IPS-18a (cell line): ENCODE measurements at regions not wholly inside any gene's neighbourhood (a gene's known extent, or its start where the extent isn't known, plus 50 kb on each side); places are given as distances from the start of the nearest gene placed in this dataset.
"Not testable (repeated sequence)": the region's sequence is repeated elsewhere in the genome, so short reads cannot be mapped to it uniquely, and the experiment has no call there.

Source experiments
- H3K27ac ChIP-seq: one replicate; pipeline ENCODE4 v1.5.1; 2013; ENCODE audit warnings: low read length
- H3K27me3 ChIP-seq: one replicate; pipeline ENCODE4 v1.6.1; 2013; ENCODE audit warnings: mild to moderate bottlenecking, low read length; ENCODE audit not compliant: control insufficient read depth, insufficient read depth
- H3K36me3 ChIP-seq: one replicate; pipeline ENCODE4 v1.6.1; 2013; ENCODE audit warnings: low read depth, low read length; ENCODE audit not compliant: control insufficient read depth
- H3K4me1 ChIP-seq: one replicate; pipeline ENCODE4 v1.6.1; 2013; ENCODE audit warnings: low read depth, low read length; ENCODE audit not compliant: control insufficient read depth
- H3K4me3 ChIP-seq: one replicate; pipeline ENCODE4 v1.5.1; 2013; ENCODE audit warnings: low read length
- H3K9ac ChIP-seq: one replicate; pipeline ENCODE4 v1.6.1; 2013; ENCODE audit warnings: mild to moderate bottlenecking, low read length, moderate library complexity
- H3K9me3 ChIP-seq: one replicate; pipeline ENCODE4 v1.6.1; 2013; ENCODE audit warnings: low read depth, low read length; ENCODE audit not compliant: control insufficient read depth

DNA sequence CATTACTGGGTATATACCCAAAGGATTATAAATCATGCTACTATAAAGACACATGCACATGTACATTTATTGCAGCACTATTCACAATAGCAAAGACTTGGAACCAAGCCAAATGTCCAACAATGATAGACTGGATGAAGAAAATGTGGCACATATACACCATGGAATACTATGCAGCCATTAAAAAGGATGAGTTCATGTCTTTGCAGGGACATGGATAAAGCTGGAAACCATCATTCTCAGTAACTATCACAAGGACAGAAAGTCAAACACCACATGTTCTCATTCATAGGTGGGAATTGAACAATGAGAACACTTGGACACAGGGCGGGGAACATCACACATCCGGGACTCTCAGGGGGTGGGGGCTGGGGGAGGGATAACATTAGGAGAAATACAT is 959.4 kb downstream of the KCNT2 start:
- H3K4me3 ChIP-seq, H3K27ac ChIP-seq, H3K27me3 ChIP-seq, H3K9ac ChIP-seq, H3K4me1 ChIP-seq, H3K36me3 ChIP-seq, H3K9me3 ChIP-seq: not testable (repeated sequence)

DNA sequence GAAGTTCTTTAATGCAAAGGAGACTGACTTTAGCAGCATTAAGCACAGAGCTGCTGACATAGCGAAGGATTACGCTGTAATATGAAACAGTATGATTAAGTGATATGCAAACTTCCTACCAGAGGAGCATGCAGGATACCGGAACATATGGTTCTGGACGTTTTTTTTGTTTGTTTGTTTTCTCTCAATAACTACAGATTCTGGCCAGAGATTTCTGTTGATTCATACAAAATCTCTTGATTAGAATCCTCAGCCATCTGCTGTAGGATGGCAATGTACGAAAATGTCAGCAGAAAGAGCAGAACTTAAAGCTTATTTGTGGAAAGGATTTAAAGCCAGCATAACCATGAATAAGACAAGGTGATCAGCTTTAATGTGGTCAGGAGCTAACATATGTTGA is 970.7 kb downstream of the KCNT2 start:
- no peak overlapping the region for H3K27ac ChIP-seq
- no peak overlapping the region for H3K4me3 ChIP-seq
- no peaks in the 10 kb centered on the region for H3K9me3 ChIP-seq

DNA sequence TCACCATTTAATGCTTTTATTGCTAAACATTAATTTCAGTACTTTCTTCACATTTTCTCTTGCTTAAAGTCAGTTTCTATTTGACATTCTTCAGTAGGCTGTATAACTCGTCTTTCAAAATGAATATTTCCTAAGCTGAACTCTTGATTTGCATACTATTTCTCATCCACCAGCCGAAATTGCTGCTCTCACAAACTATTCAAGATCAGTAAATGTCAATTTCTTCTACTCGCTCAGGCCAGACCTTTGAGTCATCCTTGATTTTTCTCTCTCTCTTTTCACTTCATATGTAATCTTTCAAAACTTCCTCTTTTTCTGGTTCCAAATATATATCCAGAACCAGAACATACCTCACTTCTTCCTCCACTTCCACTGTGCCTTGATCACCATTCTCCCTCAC is 990.0 kb downstream of the KCNT2 start:
- Histone ChIP-seq H3K36me3 (no peaks in the 10 kb centered on the region), H3K9ac (no peak overlapping the region), H3K27me3 (no peaks in the 10 kb centered on the region), H3K4me3 (no peak overlapping the region), H3K9me3 (no peaks in the 10 kb centered on the region), H3K27ac (no peak overlapping the region), H3K4me1 (no peaks in the 10 kb centered on the region)

More for the DNA sequence above, 970.7 kb downstream of the KCNT2 start:
- Histone ChIP-seq H3K4me1 (no peaks in the 10 kb centered on the region), H3K27me3 (no peaks in the 10 kb centered on the region), H3K9ac (no peak overlapping the region), H3K36me3 (no peaks in the 10 kb centered on the region)

DNA sequence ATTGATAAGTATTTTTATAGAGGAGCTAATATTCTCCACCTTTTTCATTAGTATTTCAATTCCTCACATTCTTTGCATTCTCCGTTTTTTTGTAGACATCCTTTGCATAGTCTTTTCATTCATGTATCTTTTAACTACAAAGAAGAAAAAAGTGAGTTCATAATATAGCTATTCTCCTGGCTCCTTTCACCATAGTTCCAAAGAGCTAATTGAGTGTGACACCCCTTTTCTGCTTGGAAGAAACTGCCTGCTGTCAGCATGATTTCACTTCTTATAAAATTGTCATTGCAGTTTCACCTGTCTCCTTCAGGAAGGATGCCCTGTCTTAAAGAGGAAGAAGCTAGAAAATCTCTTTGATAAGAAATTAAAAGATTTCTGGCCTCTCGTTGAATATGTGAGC is 991.1 kb downstream of the KCNT2 start:
- no peak overlapping the region for H3K27ac ChIP-seq
- no peaks in the 10 kb centered on the region for H3K27me3 ChIP-seq
- no peak overlapping the region for H3K4me3 ChIP-seq
- no peak overlapping the region for H3K9ac ChIP-seq
- H3K36me3 ChIP-seq = no peaks in the 10 kb centered on the region
- H3K9me3 ChIP-seq = no peaks in the 10 kb centered on the region
- H3K4me1 ChIP-seq = no peaks in the 10 kb centered on the region

DNA sequence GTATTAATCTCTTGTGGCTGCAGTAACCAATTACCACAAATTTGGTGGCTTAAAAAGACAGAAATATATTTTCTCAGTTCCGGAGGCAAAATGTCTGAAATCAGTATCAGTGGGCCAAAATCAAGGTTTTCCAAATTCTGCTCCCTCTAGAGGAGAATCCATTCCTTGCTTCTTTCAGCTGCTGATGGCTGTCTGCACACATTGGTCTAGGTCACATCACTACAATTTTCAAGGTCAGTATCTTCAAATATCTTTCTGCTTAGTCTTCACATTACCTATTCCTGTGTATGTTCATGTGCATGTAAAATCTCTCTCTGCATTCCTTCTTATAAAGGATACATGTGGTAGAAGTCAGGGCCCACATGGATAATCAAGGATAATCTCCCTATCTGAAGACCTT is 999.4 kb downstream of the KCNT2 start:
- Histone ChIP-seq H3K36me3 (no peaks in the 10 kb centered on the region), H3K9me3 (no peaks in the 10 kb centered on the region), H3K27me3 (no peaks in the 10 kb centered on the region), H3K9ac (no peak overlapping the region), H3K4me3 (no peak overlapping the region), H3K4me1 (peaks cover 4% of the 10 kb centered on the region), H3K27ac (no peak overlapping the region)

DNA sequence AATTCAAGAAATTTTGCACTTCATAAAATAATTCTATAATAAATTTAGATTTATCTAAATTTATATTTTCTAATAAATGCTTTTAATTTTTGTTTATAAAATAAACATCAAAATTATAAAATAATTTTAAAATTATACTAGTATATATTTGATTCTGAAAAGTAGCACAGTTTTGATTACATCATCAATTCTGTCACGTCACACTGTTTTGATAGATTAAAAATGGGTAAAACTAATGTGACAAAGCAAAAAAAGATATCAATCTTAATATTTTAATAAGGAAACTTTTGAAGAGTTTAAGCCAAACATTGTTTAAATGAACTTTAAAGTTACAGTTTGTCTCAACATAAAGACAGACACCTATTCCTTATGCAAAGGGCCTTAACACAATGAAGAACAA is 1001.8 kb downstream of the KCNT2 start:
- Histone ChIP-seq H3K36me3 (no peaks in the 10 kb centered on the region), H3K27ac (no peak overlapping the region), H3K27me3 (no peaks in the 10 kb centered on the region), H3K9ac (no peak overlapping the region), H3K4me1 (peaks cover 4% of the 10 kb centered on the region), H3K4me3 (no peak overlapping the region), H3K9me3 (no peaks in the 10 kb centered on the region)

DNA sequence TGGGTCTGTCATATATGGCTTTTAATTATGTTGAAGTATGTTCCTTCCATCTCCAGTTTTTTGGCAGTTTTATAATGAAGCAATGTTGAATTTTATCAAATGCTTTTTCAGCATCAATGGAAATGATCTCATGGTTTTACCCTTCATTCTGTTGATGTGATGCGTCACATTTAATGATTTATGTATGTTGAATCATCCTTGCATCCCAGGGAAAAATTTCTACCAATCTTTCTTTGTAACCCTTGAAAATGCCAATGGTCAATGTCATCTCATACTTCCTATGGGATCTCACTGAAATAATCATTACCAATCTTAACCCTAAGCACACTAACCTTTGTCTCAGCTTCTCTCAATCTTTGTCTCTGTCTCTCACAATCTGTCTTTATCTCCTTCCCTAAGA is 1004.0 kb downstream of the KCNT2 start:
- Histone ChIP-seq H3K27me3 (no peaks in the 10 kb centered on the region), H3K27ac (no peak overlapping the region), H3K36me3 (no peaks in the 10 kb centered on the region), H3K9ac (no peak overlapping the region), H3K9me3 (no peaks in the 10 kb centered on the region), H3K4me1 (peaks cover 4% of the 10 kb centered on the region), H3K4me3 (no peak overlapping the region)

DNA sequence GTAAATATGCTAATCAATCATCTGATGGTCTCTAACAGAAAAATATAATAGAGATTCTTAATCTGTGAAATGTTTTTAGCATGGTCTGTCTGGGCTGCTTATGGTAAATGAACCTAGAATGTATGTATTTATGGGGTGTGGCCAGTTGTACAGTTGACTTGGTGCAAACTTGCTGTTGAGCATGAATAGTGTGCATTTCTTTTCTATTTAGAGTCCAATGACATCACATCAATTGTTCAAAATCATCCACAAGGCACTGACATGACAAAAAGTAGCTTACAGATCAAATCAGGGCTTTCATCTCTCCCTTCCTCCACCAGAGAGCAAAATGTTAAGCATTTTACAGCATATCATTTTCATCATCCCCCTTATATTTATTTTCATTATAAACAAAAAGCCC is 1010.3 kb downstream of the KCNT2 start:
- no peaks in the 10 kb centered on the region for H3K9me3 ChIP-seq
- H3K4me1 ChIP-seq = no peaks in the 10 kb centered on the region
- H3K4me3 ChIP-seq = no peak overlapping the region
- no peak overlapping the region for H3K9ac ChIP-seq
- no peaks in the 10 kb centered on the region for H3K36me3 ChIP-seq
- H3K27ac ChIP-seq = no peak overlapping the region
- H3K27me3 ChIP-seq = no peaks in the 10 kb centered on the region

DNA sequence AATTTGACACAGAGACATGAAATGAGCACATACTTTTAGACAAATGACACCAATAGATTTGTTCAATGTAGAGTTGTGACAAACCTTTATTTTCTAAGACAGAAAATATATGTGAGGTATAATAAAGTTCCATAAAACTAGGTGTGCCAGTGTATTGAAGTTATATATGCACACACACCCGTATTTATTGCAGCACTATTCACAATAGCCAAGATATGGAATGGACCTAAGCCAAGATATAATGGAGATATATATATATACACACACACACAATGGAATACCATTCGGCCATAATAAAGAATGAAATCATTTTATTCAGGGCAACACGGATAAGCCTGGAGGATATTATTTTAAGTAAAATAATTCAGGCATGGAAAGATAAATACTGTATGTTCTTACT is 1013.5 kb downstream of the KCNT2 start:
- H3K4me1 ChIP-seq = no peaks in the 10 kb centered on the region
- no peak overlapping the region for H3K9ac ChIP-seq
- H3K4me3 ChIP-seq = no peak overlapping the region
- no peaks in the 10 kb centered on the region for H3K27me3 ChIP-seq
- H3K36me3 ChIP-seq = no peaks in the 10 kb centered on the region
- H3K27ac ChIP-seq = no peak overlapping the region
- no peaks in the 10 kb centered on the region for H3K9me3 ChIP-seq

DNA sequence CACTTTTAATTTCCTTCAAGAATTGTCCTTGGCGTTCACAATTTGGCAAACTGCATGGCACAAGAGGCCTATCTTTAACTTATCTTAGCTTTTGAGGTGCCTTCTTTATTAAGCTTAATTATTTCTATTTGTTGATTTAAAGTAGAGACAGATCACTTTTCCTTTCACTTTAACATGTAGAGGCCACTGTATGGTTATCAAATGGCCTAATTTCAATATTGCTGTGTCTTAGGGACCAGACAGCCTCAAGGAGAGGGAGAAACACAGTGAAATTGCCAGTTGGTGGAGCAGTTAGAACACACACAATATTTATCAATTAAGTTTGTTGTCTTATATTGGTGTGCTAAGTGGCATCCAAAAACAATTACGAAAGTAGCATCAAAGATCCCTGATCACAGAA is 1013.9 kb downstream of the KCNT2 start:
- no peaks in the 10 kb centered on the region for H3K9me3 ChIP-seq
- no peaks in the 10 kb centered on the region for H3K4me1 ChIP-seq
- no peaks in the 10 kb centered on the region for H3K27me3 ChIP-seq
- H3K36me3 ChIP-seq = no peaks in the 10 kb centered on the region
- no peak overlapping the region for H3K27ac ChIP-seq
- H3K9ac ChIP-seq = no peak overlapping the region
- no peak overlapping the region for H3K4me3 ChIP-seq

DNA sequence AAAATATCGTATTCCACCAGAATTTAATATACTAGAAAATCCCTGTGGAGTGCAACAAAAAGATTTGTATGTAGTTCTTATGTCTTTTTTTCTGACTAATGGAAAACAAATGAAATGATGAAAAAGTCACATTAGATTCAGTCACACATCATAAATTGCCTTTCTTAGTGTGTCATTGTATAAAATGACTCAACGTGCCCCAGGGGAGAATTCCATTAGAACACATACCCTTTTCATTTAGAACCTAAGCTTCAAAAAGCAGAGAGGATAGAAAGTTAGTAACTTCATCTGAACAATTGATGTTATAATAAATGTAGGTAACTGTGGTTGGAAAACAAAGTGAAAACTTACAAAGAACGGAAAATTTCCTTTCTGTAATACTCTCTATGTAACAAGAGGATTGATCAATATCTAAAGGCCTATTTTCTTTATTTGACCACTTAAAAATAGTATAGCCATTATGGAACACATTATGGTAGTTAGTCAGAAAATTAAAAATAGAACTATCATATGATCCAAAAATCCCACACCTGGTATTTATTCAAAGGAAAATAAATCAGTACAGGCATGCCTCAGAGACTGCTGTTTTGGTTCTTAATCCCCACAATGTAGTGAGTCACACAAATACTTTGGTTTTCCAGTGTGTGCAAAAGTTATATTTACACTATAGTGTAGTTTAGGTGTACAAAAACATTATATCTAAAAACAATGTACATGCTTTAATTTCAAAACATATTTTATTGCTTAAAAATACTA is 1016.1 kb downstream of the KCNT2 start:
- H3K4me1 ChIP-seq = no peaks in the 10 kb centered on the region
- no peak overlapping the region for H3K9ac ChIP-seq
- no peaks in the 10 kb centered on the region for H3K27me3 ChIP-seq
- no peak overlapping the region for H3K4me3 ChIP-seq
- H3K36me3 ChIP-seq = no peaks in the 10 kb centered on the region
- no peaks in the 10 kb centered on the region for H3K9me3 ChIP-seq
- H3K27ac ChIP-seq = no peak overlapping the region

DNA sequence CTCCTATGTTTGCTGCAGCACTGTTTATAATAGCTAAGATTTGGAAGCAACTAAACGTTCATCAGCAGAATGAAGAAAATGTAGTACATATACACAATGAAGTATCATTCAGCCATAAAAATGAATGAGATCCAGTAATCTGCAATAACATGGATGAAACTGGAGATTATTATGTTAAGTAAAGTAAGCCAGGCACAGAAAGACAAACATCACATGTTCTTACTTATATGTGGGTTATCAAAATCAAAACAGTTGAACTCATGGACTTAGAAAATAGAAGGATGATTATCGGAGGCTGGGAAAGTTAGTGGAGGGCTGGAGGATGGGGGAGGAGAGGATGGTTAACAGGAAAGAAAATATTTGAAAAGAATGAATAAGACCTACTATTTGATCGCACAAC is 1017.6 kb downstream of the KCNT2 start:
- Histone ChIP-seq H3K9ac (no peak overlapping the region), H3K9me3 (no peaks in the 10 kb centered on the region), H3K27me3 (no peaks in the 10 kb centered on the region), H3K4me3 (no peak overlapping the region), H3K4me1 (no peaks in the 10 kb centered on the region), H3K27ac (no peak overlapping the region), H3K36me3 (no peaks in the 10 kb centered on the region)
